LNCAP (cell line): ENCODE measurements at regions not wholly inside any gene's neighbourhood (a gene's known extent, or its start where the extent isn't known, plus 50 kb on each side); places are given as distances from the start of the nearest gene placed in this dataset.

Source experiments
- TF ChIP-seq, protein P1 (sequence below): fragments of 450-650 bp; IDR thresholded peaks from 2 replicates; pipeline ENCODE4 v1.5.1; 2017; ENCODE audit warnings: mild to moderate bottlenecking

DNA sequence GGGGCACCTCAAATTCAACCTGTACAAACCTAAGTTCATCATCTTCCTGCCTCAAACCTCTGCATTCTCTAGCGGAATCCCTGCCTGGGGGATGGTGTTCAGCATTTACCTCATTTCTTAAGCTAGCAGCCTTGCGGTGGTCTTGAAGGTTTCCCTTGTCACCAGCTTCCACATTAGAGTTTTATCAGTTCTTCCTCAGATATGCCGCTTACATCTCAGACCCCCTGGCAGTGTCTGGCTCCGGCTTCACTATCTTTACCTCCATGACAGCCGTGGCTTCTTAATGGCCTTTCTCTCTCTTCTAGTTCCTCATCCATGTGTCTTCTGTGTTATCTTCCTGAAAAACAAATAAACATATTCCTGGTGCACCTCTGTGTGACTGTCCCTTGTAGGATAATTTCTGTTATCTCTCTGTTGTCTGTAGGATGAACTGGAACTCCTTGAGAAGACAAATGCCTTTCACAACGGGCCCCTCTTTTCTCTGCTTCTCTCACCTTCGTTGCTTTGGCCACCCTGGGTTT, 101.1 kb upstream of the BMPER start:
- TF ChIP-seq, protein P1, sequence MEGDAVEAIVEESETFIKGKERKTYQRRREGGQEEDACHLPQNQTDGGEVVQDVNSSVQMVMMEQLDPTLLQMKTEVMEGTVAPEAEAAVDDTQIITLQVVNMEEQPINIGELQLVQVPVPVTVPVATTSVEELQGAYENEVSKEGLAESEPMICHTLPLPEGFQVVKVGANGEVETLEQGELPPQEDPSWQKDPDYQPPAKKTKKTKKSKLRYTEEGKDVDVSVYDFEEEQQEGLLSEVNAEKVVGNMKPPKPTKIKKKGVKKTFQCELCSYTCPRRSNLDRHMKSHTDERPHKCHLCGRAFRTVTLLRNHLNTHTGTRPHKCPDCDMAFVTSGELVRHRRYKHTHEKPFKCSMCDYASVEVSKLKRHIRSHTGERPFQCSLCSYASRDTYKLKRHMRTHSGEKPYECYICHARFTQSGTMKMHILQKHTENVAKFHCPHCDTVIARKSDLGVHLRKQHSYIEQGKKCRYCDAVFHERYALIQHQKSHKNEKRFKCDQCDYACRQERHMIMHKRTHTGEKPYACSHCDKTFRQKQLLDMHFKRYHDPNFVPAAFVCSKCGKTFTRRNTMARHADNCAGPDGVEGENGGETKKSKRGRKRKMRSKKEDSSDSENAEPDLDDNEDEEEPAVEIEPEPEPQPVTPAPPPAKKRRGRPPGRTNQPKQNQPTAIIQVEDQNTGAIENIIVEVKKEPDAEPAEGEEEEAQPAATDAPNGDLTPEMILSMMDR = no peak

DNA sequence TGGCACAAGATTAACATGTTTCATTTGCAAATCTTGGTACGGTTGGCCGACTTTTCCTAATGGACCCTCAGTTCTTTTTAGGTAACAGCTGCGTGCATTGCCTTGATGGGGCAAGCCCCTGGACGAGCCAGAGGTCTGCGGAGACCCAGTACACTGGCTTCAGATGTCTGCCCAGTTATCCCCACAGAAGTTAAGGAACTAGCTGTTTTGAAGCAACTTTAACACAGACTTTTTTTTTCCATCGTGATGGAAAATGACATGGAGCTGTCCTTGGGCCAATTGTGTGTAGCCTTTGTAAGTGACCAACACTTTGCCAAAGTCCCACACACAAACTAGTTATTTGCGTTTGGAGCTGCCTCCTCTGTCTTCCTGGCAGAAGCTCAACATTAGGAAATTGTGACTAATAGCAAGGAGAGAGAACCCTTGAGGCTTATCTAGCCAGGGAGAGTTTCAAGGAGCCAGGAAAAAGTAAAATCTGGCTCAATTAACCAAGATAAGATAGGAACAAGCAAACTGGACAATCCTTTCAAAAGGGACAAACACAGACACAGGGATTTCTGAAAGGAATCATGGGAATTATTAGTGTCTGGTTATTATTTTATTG, 99.6 kb upstream of the BMPER start:
- TF ChIP-seq, protein P1 = no peak

DNA sequence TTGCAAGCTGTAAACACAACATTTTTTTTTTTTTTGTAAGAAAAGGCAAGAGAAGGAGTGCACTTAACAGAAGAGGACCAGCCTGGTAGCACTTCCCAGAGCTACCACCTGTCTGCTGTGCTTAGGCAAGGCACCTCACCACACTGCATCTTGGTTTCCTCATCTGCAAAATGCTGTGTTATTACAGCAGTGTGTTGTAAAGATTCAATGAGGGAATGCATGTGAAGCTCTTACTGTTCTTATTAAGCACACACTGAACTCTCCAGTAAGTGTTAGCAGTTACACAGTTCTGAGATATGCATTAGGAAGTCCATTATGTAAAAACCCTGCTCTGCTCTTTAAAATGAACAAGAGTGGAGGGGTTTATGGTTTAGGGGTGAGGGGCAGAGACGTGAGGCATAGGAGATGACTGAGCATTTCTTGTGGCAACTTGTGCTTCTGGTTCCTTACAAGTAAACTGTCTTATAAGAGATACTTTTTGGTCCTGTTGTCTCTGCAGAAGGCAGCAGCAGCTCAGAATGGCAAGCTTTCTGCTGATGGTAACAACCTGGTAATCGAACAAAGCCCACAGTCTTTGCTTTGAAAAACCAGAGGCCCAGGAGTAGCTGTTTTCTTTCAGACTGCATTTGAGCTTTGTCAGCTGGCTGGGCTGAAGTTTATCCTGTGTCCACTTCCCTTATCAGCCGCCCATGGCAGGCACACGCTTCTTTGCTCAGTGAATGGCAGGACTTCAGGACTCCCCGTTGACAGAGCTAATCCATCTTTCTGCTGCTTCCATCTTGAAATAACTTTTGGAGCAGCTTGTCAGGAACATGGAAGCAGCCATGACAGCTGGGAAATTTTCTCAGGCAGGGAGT, 98.8 kb upstream of the BMPER start:
- TF ChIP-seq, protein P1 = no peak

GRCh38 chr7:33807155-33807530, 98.2 kb upstream of the BMPER start:
- TF ChIP-seq, protein P1 = no peak

- TF ChIP-seq, protein P1 = peak; percentile 54
Measured at GRCh38 chr7:33807779-33808482, 97.4 kb upstream of the BMPER start.

GRCh38 chr7:33809228-33809627, 96.1 kb upstream of the BMPER start:
- TF ChIP-seq, protein P1 = no peak

- TF ChIP-seq, protein P1 = no peak
Measured at GRCh38 chr7:33810356-33810755, 95.0 kb upstream of the BMPER start.
